ENCODE measurements at regions not wholly inside any gene's neighbourhood (a gene's known extent, or its start where the extent isn't known, plus 50 kb on each side); places are given as distances from the start of the nearest gene placed in this dataset.

GRCh38 chr14:53634793-53635192 is 321.8 kb downstream of the BMP4 start:
- Mint-ChIP-seq H3K36me3 (ENCODE audit: insufficient read depth in 1 of 3, low read depth in 3 of 3) (no peaks in the 10 kb centered on the region), H3K27ac (no peak overlapping the region), H3K9me3 (peaks cover 0 to 2% of the 10 kb centered on the region in 2 experiments; a peak in 1 of 5 replicates), H3K4me3 (no peak overlapping the region), H3K4me1 (peaks cover 4 to 7% of the 10 kb centered on the region in 2 experiments; a peak in 3 of 4 replicates), H3K27me3 (ENCODE audit: low read depth) (no peaks in the 10 kb centered on the region)
- Histone ChIP-seq H2BK5ac (ENCODE audit: insufficient read length, low read length) (no peak overlapping the region), H2BK15ac (ENCODE audit: low read depth, low read length) (no peak overlapping the region), H3K23me2 (ENCODE audit: insufficient read length, low read depth, low read length, poor library complexity, severe bottlenecking) (no peaks in the 10 kb centered on the region), H3K9me3 (ENCODE audit: control insufficient read depth, low read depth, low read length) (no peaks in the 10 kb centered on the region), H3K23ac (ENCODE audit: insufficient read length, low read depth, low read length) (no peak overlapping the region), H3K79me2 (ENCODE audit: insufficient read depth, low read length) (no peaks in the 10 kb centered on the region), H3T11ph (ENCODE audit: low read length) (no peak overlapping the region), H3K27ac (ENCODE audit: insufficient read length, low read depth, low read length) (no peak overlapping the region), H2AK5ac (ENCODE audit: insufficient read length, low read length) (no peak overlapping the region), H3K27me3 (ENCODE audit: insufficient read depth, low read length) (no peaks in the 10 kb centered on the region), H4K91ac (ENCODE audit: insufficient read length, low read depth, low read length) (no peak overlapping the region), H3K79me1 (ENCODE audit: insufficient read depth, low read depth, low read length, poor library complexity, severe bottlenecking) (no peaks in the 10 kb centered on the region), H2BK120ac (ENCODE audit: low read depth, low read length, poor library complexity, severe bottlenecking) (no peak overlapping the region), H3K9ac (ENCODE audit: extremely low read depth, insufficient read length, low read length) (no peak overlapping the region), H2BK20ac (ENCODE audit: low read depth, low read length, poor library complexity, severe bottlenecking) (no peak overlapping the region), H4K20me1 (ENCODE audit: control insufficient read depth, insufficient read depth, insufficient read length) (no peaks in the 10 kb centered on the region), H4K5ac (ENCODE audit: insufficient read length, low read depth, low read length) (no peak overlapping the region), H2AFZ (ENCODE audit: low read length) (no peak overlapping the region), H3K4me1 (ENCODE audit: insufficient read depth, low read length) (no peaks in the 10 kb centered on the region; the same call in 1 of the 2 replicates), H2BK12ac (ENCODE audit: insufficient read length, low read depth, low read length) (no peak overlapping the region), H3K14ac (ENCODE audit: insufficient read depth, low read length) (no peak overlapping the region), H3K56ac (ENCODE audit: insufficient read length, low read depth, low read length) (no peak overlapping the region), H3K4me2 (ENCODE audit: insufficient read depth, insufficient read length, low read length) (no peak overlapping the region), H3K4ac (ENCODE audit: low read depth, low read length) (no peak overlapping the region), H4K8ac (replicated peaks; ENCODE audit: insufficient read length, low read depth, low read length) (no peak overlapping the region), H3K18ac (ENCODE audit: insufficient read length, low read depth, low read length) (no peak overlapping the region)
- no peak for DNase-seq
- no CpG with 5 or more reads among the region's 4 CpGs for WGBS (ENCODE audit: extremely low coverage, insufficient read length, low lambda C conversion rate)
- TF ChIP-seq CTCF (conservative IDR thresholded peaks at IDR 0.05): no peak
